PFSK-1 (cell line): ENCODE measurements at regions not wholly inside any gene's neighbourhood (a gene's known extent, or its start where the extent isn't known, plus 50 kb on each side); places are given as distances from the start of the nearest gene placed in this dataset.

Experiments used
- POLR2AphosphoS5 ChIP-seq: IDR thresholded peaks from 2 replicates; pipeline ENCODE4 v1.6.1; 2012; ENCODE audit warnings: low read depth, mild to moderate bottlenecking, control low read depth, low read length, moderate library complexity
- REST ChIP-seq, 2 experiments: IDR thresholded peaks; 2 replicates each; pipeline versions ENCODE4 v1.6.1 to v1.8.0; 2011 to 2012; ENCODE audit warnings: low read depth in 2 of 2, low read length in 2 of 2, control low read depth in 1 of 2, inconsistent platforms in 1 of 2, mild to moderate bottlenecking in 1 of 2, moderate library complexity in 1 of 2; ENCODE audit not compliant: insufficient read depth in 1 of 2

GRCh38 chr4:36891971-36892370, 352.6 kb upstream of the NWD2 start:
- TF ChIP-seq REST (IDR thresholded peaks at IDR 0.05; ENCODE audit: insufficient read depth in 1 of 2, low read depth in 2 of 2, low read length in 2 of 2) (no peak), POLR2AphosphoS5 (no peak)
